Peyer's patch (tissue), 4 donors: ENCODE measurements at regions not wholly inside any gene's neighbourhood (a gene's known extent, or its start where the extent isn't known, plus 50 kb on each side); places are given as distances from the start of the nearest gene placed in this dataset.

ENCODE experiments used
- CTCF ChIP-seq, 6 experiments: fragments of 450-650 bp in 4 of 6; fragments of 200-600 bp in 2 of 6; sonication (generic) in 1 of 6; IDR thresholded peaks; one replicate each; pipeline ENCODE4 v1.5.1; 2017 to 2019; ENCODE audit warnings: antibody characterized with exemption in 6 of 6, mild to moderate bottlenecking in 3 of 6, moderate library complexity in 1 of 6
- POLR2A ChIP-seq, 2 donors: fragments of 450-650 bp; IDR thresholded peaks; one replicate each; pipeline ENCODE4 v1.5.1; 2017; ENCODE audit warnings: antibody characterized with exemption in 2 of 2, mild to moderate bottlenecking in 2 of 2, moderate library complexity in 2 of 2

- TF ChIP-seq POLR2A (IDR thresholded peaks at IDR 0.05) (no peak), CTCF (IDR thresholded peaks at IDR 0.05) (no peak)
Measured at GRCh38 chr10:22767859-22768258, 53.5 kb upstream of the PIP4K2A start.
